ENCODE measurements at regions not wholly inside any gene's neighbourhood (a gene's known extent, or its start where the extent isn't known, plus 50 kb on each side); places are given as distances from the start of the nearest gene placed in this dataset.
"Not testable (repeated sequence)": the region's sequence is repeated elsewhere in the genome, so short reads cannot be mapped to it uniquely, and the experiment has no call there.

DNA sequence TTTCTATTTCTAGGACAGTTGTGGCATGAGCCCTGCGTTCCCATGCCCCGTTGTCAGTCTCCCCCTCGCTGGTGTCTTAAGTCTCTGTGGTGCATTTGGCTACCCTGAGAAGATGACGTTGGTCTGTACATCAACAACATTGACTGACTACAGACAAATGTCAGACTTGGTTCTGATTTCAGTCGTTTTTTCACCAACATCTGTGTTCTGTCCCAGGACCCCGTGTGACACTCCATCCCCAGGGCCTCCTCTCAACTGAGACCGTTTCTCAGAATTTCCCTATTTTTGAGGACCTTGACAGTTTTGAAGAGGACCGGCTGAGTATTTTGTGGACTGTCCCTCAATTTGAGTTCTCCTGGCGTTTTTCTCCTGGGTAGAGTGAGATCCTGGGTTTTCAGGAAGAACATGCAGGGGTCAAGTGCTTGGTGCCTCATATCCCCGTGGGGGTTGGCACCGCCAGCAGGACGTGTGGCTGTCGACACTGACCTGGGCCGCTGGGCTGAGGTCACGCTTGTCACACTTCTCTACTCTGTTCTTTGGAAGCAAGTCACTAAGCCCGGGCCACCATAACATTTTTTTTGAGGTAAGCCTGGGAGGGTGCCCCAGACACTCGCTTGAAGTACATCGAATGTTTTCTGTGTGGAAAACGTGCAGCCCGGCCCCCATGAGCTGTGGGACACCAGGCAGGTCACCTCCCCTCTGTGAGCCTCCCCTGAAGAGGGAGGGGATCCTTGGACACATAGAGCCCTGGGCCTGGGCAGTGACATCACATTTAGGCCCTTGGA lies 114.4 kb upstream of the ZNF469 start:
- not testable (repeated sequence) for TF ChIP-seq L3MBTL2 (conservative IDR thresholded peaks at IDR 0.05); BHLHE40 (IDR thresholded peaks at IDR 0.05; ENCODE audit: borderline replicate concordance); FOXM1 (IDR thresholded peaks at IDR 0.05; ENCODE audit: borderline replicate concordance); SUZ12 (IDR thresholded peaks at IDR 0.05); CTBP1 (IDR thresholded peaks at IDR 0.05; ENCODE audit: borderline replicate concordance); TARDBP (IDR thresholded peaks at IDR 0.05); SP1 (IDR thresholded peaks at IDR 0.05); ARNT (IDR thresholded peaks at IDR 0.05); NFRKB (IDR thresholded peaks at IDR 0.05); ELF4 (IDR thresholded peaks at IDR 0.05); FOXA1 (IDR thresholded peaks at IDR 0.05); FOXK2 (IDR thresholded peaks at IDR 0.05)
- TF ChIP-seq, protein P1, sequence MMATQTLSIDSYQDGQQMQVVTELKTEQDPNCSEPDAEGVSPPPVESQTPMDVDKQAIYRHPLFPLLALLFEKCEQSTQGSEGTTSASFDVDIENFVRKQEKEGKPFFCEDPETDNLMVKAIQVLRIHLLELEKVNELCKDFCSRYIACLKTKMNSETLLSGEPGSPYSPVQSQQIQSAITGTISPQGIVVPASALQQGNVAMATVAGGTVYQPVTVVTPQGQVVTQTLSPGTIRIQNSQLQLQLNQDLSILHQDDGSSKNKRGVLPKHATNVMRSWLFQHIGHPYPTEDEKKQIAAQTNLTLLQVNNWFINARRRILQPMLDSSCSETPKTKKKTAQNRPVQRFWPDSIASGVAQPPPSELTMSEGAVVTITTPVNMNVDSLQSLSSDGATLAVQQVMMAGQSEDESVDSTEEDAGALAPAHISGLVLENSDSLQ (IDR thresholded peaks at IDR 0.05): not testable (repeated sequence)
